ENCODE measurements at regions not wholly inside any gene's neighbourhood (a gene's known extent, or its start where the extent isn't known, plus 50 kb on each side); places are given as distances from the start of the nearest gene placed in this dataset.

- DNase-seq (ENCODE audit: low spot score): no peak
These were observed 188.6 kb upstream of the HABP2 start for GRCh38 chr10:113364227-113364626.

GRCh38 chr10:113368666-113369364, 184.0 kb upstream of the HABP2 start:
- no peak for DNase-seq (ENCODE audit: low spot score)

- no peak for DNase-seq (ENCODE audit: low spot score)
These were observed 183.5 kb upstream of the HABP2 start for GRCh38 chr10:113369365-113369694.

- DNase-seq (ENCODE audit: low spot score): no peak
These were observed 176.4 kb upstream of the HABP2 start for GRCh38 chr10:113376428-113376827.

GRCh38 chr10:113379091-113379490, 173.8 kb upstream of the HABP2 start:
- no peak for DNase-seq (ENCODE audit: low spot score)

GRCh38 chr10:113381416-113381815, 171.4 kb upstream of the HABP2 start:
- DNase-seq (ENCODE audit: low spot score): no peak

GRCh38 chr10:113381981-113382509, 170.8 kb upstream of the HABP2 start:
- DNase-seq (ENCODE audit: low spot score): peak; percentile 47

- DNase-seq (ENCODE audit: low spot score): no peak
These were observed 170.2 kb upstream of the HABP2 start for GRCh38 chr10:113382691-113383090.

- no peak for DNase-seq (ENCODE audit: low spot score)
These were observed 168.7 kb upstream of the HABP2 start for GRCh38 chr10:113384181-113384580.

- DNase-seq (ENCODE audit: low spot score): peak; percentile 65
These were observed 167.5 kb upstream of the HABP2 start for GRCh38 chr10:113385021-113385999.

GRCh38 chr10:113386005-113386404, 166.8 kb upstream of the HABP2 start:
- DNase-seq (ENCODE audit: low spot score): no peak

GRCh38 chr10:113389969-113390368, 162.9 kb upstream of the HABP2 start:
- DNase-seq (ENCODE audit: low spot score): no peak

- DNase-seq (ENCODE audit: low spot score): no peak
These were observed 162.0 kb upstream of the HABP2 start for GRCh38 chr10:113390896-113391295.

GRCh38 chr10:113397047-113397446, 155.8 kb upstream of the HABP2 start:
- DNase-seq (ENCODE audit: low spot score): no peak

- no peak for DNase-seq (ENCODE audit: low spot score)
These were observed 153.8 kb upstream of the HABP2 start for GRCh38 chr10:113399065-113399464.

GRCh38 chr10:113402602-113403001, 150.3 kb upstream of the HABP2 start:
- no peak for DNase-seq (ENCODE audit: low spot score)

- DNase-seq (ENCODE audit: low spot score): no peak
These were observed 145.6 kb upstream of the HABP2 start for GRCh38 chr10:113407218-113407617.

GRCh38 chr10:113409175-113409574, 143.7 kb upstream of the HABP2 start:
- DNase-seq (ENCODE audit: low spot score): no peak

GRCh38 chr10:113410618-113411017, 142.2 kb upstream of the HABP2 start:
- DNase-seq (ENCODE audit: low spot score): no peak

GRCh38 chr10:113411456-113411855, 141.4 kb upstream of the HABP2 start:
- no peak for DNase-seq (ENCODE audit: low spot score)

GRCh38 chr10:113412161-113412560, 140.7 kb upstream of the HABP2 start:
- no peak for DNase-seq (ENCODE audit: low spot score)

- DNase-seq (ENCODE audit: low spot score): no peak
These were observed 138.3 kb upstream of the HABP2 start for GRCh38 chr10:113414543-113414942.

GRCh38 chr10:113415246-113415645, 137.6 kb upstream of the HABP2 start:
- DNase-seq (ENCODE audit: low spot score): no peak
